HG03342 (cell line): ENCODE measurements at regions not wholly inside any gene's neighbourhood (a gene's known extent, or its start where the extent isn't known, plus 50 kb on each side); places are given as distances from the start of the nearest gene placed in this dataset.

Source experiments
- ATAC-seq: cut with Tn5 transposase; IDR thresholded peaks from one replicate; pipeline ENCODE4 v1.9.1; 2021; ENCODE audit warnings: mild to moderate bottlenecking, moderate library complexity; ENCODE audit not compliant: unreplicated experiment

- no peak for ATAC-seq
These were observed 1091.8 kb downstream of the AACS start for GRCh38 chr12:126156806-126157574.

DNA sequence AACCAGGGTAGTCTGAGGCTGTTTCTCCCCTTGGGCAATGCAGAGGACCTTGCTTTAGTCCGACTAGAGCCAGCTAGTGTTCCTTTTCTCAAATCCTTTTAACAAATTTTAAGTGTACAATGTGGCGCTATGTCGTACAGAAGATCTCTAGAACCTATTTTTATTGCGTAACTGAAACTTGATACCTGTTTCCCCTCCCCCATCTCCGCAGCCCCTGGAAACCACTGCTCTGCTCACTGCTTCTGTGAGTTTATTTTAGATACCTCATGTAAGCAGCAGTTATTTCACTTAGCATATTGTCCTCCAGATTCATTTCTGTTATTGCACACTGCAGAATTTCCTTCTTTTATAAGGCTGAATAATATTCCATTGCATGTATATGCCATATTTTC lies 1092.3 kb downstream of the AACS start:
- ATAC-seq: no peak

DNA sequence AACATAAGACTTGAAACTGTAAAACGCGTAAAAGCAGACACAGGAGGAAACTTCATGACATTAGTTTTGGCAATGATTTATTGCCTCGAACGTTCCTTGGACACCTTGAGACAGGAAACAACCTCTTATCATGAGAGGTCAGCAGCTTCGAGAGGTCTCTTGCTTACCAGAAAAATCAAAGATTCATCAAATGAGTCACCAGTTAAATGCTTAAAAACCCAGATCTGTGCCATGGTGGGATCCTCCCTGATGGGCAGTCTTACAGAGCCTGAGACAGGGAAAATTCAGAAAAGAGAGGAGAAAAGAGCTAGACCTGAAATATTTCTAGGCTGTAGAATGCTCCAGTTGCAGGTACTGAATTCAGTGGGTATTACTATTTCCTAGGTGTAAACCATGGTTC lies 1093.9 kb downstream of the AACS start:
- no peak for ATAC-seq

- ATAC-seq: no peak
These were observed 1095.7 kb downstream of the AACS start for GRCh38 chr12:126160912-126161311.

DNA sequence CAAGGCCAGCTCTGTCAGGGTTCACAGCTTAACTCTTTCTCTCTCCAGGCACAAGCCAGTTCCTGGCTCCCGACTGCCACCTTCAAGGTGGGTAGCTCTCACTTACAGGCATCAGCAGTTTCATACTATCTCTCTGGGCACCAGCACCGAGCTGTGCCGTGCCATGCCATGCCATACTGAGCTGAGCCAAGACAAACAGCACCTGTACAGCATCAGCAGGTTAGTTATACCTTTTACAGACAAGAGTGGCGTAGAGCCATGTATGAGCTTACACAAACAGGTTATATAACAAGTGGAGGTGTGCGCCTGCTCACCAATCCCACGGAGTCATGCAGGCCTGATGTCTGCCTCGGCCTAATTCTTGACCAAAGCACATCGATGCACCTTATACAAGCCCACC lies 1098.7 kb downstream of the AACS start:
- ATAC-seq: no peak

GRCh38 chr12:126171937-126172559 lies 1106.8 kb downstream of the AACS start:
- no peak for ATAC-seq

DNA sequence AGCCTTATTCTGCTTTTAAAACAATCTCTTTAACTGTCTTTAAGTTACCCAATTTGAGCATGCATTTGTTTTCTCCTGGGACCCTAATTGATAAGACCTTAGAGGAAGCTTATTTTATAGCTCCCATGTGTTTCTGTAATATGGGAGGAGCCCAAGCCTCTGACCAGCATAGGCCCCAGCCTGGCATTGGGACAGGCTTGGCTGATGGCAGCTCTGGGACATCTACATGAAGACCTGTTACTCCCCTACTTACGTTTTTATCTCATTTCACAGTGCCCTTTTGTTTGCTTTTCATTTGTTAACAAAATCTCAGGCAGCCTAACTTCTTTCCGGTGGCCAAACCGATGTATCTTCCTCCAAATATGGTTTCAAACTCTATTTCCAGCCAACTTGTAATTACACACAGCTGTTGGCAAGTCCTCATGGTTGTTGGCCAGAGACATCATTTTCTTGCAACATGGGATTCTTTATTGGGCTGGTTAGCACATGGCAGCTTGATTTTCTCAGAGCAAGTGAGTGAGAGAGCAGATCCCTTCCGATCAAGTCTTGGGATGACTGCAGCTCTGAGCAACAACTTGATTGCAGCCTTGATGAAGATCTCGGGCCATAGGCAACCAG lies 1117.5 kb downstream of the AACS start:
- no peak for ATAC-seq

- no peak for ATAC-seq
These were observed 1119.8 kb downstream of the AACS start for GRCh38 chr12:126185025-126185424.

DNA sequence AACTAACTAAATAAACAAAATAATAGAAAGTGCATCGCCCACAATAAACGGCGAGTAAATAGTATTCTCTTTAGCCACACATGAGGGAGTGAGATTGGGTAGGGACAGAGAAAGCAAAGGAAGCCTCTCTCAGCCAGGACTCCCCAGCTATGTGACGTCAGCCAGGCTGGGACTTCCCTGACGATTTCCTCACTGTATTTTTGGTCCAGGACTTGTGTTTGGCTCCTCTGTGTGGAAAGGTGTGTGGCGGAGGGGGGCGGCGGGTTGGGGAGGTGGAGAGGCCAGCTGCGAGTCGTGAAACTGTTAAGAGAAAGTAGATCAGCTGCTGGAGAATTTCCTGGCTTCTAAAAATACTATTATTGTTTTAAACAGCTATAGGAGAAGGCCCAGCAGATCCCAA lies 1124.6 kb downstream of the AACS start:
- ATAC-seq: no peak

- no peak for ATAC-seq
These were observed 1126.0 kb downstream of the AACS start for GRCh38 chr12:126191031-126191891.

DNA sequence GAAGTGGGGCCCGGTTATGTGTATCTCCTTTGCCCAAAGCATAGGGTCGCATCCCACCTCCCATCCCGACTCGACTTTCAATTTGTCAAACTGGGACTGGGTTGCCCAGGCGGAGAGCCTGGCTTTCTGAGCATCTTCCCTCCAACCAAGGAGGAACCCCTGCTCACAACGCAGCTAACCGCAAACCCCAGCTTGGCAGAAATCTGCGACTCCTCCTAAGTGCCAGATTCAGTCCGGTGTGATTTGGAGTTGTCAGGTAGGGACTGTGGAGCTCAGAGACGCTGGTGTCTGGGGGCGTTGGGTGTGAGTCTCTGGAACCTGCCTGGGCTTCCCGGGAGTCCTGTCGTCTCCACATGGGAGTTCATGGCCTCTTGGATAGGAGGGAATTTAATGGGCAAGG lies 1126.7 kb downstream of the AACS start:
- no peak for ATAC-seq

GRCh38 chr12:126193190-126193589 lies 1128.0 kb downstream of the AACS start:
- no peak for ATAC-seq

DNA sequence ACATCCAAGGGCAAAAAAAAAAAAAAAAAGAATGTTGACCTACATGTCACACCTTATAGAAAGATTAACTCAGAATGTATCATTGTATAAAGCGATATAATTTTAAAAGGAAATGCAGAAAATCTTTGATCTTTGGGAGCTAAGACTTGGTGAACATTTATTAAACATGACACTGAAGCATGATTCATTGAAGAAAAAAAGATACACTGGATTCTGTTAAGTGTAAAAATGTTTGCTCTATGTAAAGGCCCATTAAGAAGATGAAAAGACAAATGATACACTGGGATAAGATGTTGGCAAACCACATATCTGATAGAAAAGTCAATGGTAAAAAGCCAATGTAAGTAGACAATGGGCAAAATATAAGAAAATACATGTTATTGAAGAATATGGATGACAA lies 1131.0 kb downstream of the AACS start:
- no peak for ATAC-seq

DNA sequence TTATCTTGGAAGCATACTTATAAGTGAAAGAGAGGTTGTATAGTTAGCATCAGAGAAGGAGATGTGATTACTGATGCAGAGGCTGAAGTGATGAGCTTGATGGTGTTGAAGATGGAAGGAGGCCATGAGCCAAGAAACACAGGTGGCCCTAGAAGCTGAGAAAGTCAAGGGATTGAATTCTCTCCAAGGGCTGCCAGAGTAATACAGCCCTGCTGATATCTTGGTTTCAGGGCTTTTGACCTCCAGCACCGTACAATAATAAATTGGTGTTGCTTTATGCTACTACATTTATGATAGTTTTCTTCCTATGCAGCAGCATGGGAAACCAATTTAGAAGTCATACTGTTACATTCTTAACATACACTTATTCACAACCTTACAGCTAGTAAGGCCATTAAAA lies 1133.3 kb downstream of the AACS start:
- ATAC-seq: no peak

DNA sequence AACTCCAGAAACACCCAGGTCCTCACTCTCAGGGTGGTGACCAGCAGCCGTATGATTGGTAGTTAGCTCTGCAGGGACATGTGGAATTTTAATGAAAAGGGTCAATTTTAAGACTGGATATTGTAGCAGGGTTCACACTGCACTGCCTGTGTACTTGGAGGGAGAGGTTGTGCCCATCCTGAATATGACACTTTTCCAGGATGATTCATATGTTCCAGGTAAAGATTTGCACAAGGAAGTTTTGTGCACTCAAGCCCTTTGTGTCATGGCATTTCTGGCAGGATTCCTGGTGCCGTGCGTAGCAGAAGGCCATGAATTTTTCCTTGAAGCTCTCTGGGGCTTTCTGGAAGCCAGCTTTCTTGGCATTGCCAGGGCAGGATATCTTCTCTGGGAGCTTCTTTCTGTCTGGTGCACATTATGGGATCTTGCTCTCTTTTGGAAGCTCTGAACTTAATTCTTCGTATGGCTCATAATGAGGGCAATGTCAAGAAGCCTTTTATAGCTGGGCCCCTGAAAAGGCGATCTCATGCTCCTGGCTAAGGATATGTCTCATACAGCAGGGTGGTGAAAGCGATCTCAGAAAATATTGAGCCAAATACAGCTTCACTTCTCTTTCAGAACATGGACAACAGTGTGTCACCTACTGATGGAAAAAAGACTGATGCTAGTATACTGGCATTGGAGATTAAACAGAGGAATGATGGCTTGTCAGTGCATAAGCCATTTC lies 1133.9 kb downstream of the AACS start:
- ATAC-seq: no peak

GRCh38 chr12:126201981-126202537 lies 1136.8 kb downstream of the AACS start:
- no peak for ATAC-seq

DNA sequence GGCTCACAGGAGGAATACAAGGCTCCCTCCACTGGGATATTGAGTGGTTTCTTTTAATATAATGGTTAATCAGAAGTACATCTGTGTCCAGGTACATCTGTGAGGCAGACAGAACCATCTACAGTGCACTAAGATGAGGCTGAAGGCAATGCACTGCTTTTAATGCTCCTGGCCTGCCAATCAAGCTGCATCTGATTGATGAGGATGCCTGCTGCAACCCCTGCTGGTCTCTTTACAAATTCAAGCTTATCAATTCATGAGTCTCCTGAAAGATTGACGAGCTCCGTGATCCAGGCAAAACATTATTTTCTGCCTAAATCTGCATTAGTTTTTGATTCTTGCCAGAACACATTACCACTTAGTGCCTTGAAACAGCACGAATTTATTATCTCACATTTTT lies 1139.1 kb downstream of the AACS start:
- ATAC-seq: no peak

DNA sequence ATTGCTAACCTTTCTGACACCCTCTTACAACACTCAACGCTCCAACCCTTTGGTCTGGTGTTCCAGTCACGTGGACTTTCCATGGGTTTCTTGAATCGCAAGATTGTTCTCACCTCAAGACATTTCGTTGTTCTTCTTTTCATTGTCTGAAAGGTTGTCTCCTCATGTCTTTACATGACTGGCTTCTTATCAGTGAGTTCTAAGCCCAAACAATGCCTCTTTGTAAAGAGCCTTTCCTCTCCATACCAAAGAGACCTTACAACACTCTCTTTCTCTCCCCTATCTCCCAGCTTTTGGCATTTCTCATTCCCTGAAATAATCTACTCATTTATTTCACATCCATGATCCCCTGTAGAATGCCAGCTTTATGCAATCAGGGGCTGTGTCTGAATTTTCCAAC lies 1144.8 kb downstream of the AACS start:
- ATAC-seq: no peak

DNA sequence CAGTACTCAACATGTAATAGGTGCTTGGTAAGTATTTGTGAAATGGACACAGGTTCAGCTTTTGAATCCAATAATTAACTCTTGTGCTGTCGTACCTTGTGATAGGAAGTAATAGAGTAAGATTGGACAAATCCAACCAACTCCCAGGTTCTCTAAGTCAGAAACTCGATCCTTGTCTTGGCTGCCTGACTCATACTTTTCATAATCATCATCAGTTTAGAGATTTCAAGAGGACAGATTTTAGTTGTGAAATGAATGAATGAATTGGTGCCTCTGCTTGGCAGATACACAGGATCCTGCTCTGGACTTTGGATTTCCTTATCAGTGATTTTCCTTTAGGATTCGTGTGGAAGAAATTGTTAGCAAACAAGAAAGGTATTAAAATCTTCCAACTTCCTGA lies 1145.2 kb downstream of the AACS start:
- no peak for ATAC-seq

- no peak for ATAC-seq
These were observed 1147.6 kb downstream of the AACS start for GRCh38 chr12:126212824-126213223.
